Neural cell (in vitro differentiated cells): ENCODE measurements at regions not wholly inside any gene's neighbourhood (a gene's known extent, or its start where the extent isn't known, plus 50 kb on each side); places are given as distances from the start of the nearest gene placed in this dataset.

ENCODE experiments used
- H2AFZ ChIP-seq: fragments of 200-600, 300-800 bp; sonication (generic), shearing (Covaris generic); 2 replicates; pipeline ENCODE4 v1.6.0; 2014; ENCODE audit warnings: low read depth, mild to moderate bottlenecking, antibody characterized with exemption, low read length, moderate library complexity
- H3F3A ChIP-seq: fragments of 200-600 bp; shearing (Covaris generic); 2 replicates; pipeline ENCODE4 v1.6.1; 2016; ENCODE audit warnings: mild to moderate bottlenecking, moderate library complexity, mixed read lengths, antibody characterized with exemption, low read length; ENCODE audit not compliant: insufficient read depth, poor library complexity, severe bottlenecking
- H3K27ac ChIP-seq: fragments of 200-600, 300-800 bp; sonication (generic), shearing (Covaris generic); 2 replicates; pipeline ENCODE4 v1.5.1; 2014; ENCODE audit warnings: mild to moderate bottlenecking, low read length, moderate library complexity
- H3K27me3 ChIP-seq: fragments of 300-800, 200-600 bp; sonication (generic), shearing (Covaris generic); 2 replicates; pipeline ENCODE4 v1.6.0; 2014; ENCODE audit warnings: mild to moderate bottlenecking, low read depth, low read length, moderate library complexity; ENCODE audit not compliant: insufficient read depth
- H3K36me3 ChIP-seq: fragments of 300-800, 200-600 bp; sonication (generic), shearing (Covaris generic); 2 replicates; pipeline ENCODE4 v1.5.1; 2014; ENCODE audit warnings: mild to moderate bottlenecking, antibody characterized with exemption, low read length, moderate library complexity; ENCODE audit not compliant: insufficient read depth
- H3K4me2 ChIP-seq: fragments of 300-800, 200-600 bp; sonication (generic), shearing (Covaris generic); 2 replicates; pipeline ENCODE4 v1.6.0; 2014; ENCODE audit warnings: mild to moderate bottlenecking, low read length
- H3K4me3 ChIP-seq: fragments of 300-800, 200-600 bp; sonication (generic), shearing (Covaris generic); 2 replicates; pipeline ENCODE4 v1.5.1; 2014; ENCODE audit warnings: mild to moderate bottlenecking, low read length, moderate library complexity
- H3K79me2 ChIP-seq: fragments of 200-600 bp; shearing (Covaris generic); replicated peaks from 2 replicates; pipeline ENCODE4 v1.6.0; 2014; ENCODE audit warnings: mild to moderate bottlenecking, low read length, moderate library complexity; ENCODE audit not compliant: insufficient read depth
- H3K9ac ChIP-seq: fragments of 300-800, 200-600 bp; sonication (generic), shearing (Covaris generic); 2 replicates; pipeline ENCODE4 v1.6.1; 2016; ENCODE audit warnings: mild to moderate bottlenecking, low read length, mixed read lengths
- H3K9me2 ChIP-seq: fragments of 200-600 bp; shearing (Covaris generic); 2 replicates; pipeline ENCODE4 v1.6.1; 2016; ENCODE audit warnings: mild to moderate bottlenecking, low read length, mixed read lengths; ENCODE audit not compliant: insufficient read depth
- H3K9me3 ChIP-seq: fragments of 200-600, 300-800 bp; sonication (generic), shearing (Covaris generic); 2 replicates; pipeline ENCODE4 v1.6.1; 2016; ENCODE audit warnings: mild to moderate bottlenecking, mixed run types, low read length, moderate library complexity, mixed read lengths
- H4K20me1 ChIP-seq: fragments of 200-600 bp; shearing (Covaris generic); 2 replicates; pipeline ENCODE4 v1.6.1; 2016; ENCODE audit warnings: mild to moderate bottlenecking, mixed run types; ENCODE audit not compliant: insufficient read depth
- CTCF ChIP-seq: fragments of 450-650 bp; IDR thresholded peaks from 2 replicates; pipeline ENCODE4 v1.5.1; 2014; ENCODE audit warnings: antibody characterized with exemption, mild to moderate bottlenecking, moderate library complexity; ENCODE audit not compliant: poor library complexity, severe bottlenecking
- EP300 ChIP-seq: fragments of 450-650 bp; conservative IDR thresholded peaks from 2 replicates; pipeline ENCODE4 v1.6.1; 2014; ENCODE audit warnings: antibody characterized with exemption, mild to moderate bottlenecking, moderate library complexity; ENCODE audit not compliant: poor library complexity, severe bottlenecking
- EZH2 ChIP-seq: fragments of 200-600, 300-800 bp; shearing (Covaris generic), sonication (generic); IDR thresholded peaks from 2 replicates; pipeline ENCODE4 v1.6.1; 2014; ENCODE audit warnings: antibody characterized with exemption, low read length, borderline replicate concordance, mild to moderate bottlenecking; ENCODE audit not compliant: insufficient read depth, poor library complexity, severe bottlenecking
- MXI1 ChIP-seq: fragments of 450-650 bp; conservative IDR thresholded peaks from 2 replicates; pipeline ENCODE4 v1.6.1; 2014; ENCODE audit warnings: antibody characterized with exemption, mild to moderate bottlenecking; ENCODE audit not compliant: poor library complexity, severe bottlenecking
- POLR2AphosphoS5 ChIP-seq: IDR thresholded peaks from 2 replicates; pipeline ENCODE4 v1.6.1; 2012
- RAD21 ChIP-seq: fragments of 450-650 bp; conservative IDR thresholded peaks from 2 replicates; pipeline ENCODE4 v1.6.1; 2014; ENCODE audit warnings: antibody characterized with exemption, mild to moderate bottlenecking, moderate library complexity
- REST ChIP-seq: IDR thresholded peaks from 2 replicates; pipeline ENCODE4 v1.6.1; 2012; ENCODE audit warnings: borderline replicate concordance
- SMC3 ChIP-seq: fragments of 450-650 bp; conservative IDR thresholded peaks from 2 replicates; pipeline ENCODE4 v1.6.1; 2014; ENCODE audit warnings: antibody characterized with exemption, mild to moderate bottlenecking, moderate library complexity; ENCODE audit not compliant: poor library complexity
- TAF1 ChIP-seq: IDR thresholded peaks from 2 replicates; pipeline ENCODE4 v1.6.1; 2012; ENCODE audit warnings: low read depth

- Histone ChIP-seq H4K20me1 (no peaks in the 10 kb centered on the region), H3K4me3 (no peak overlapping the region), H2AFZ (no peak overlapping the region), H3K79me2 (no peaks in the 10 kb centered on the region), H3K9me2 (no peaks in the 10 kb centered on the region), H3K36me3 (no peaks in the 10 kb centered on the region), H3K27ac (no peak overlapping the region), H3K4me2 (no peak overlapping the region), H3K9me3 (no peaks in the 10 kb centered on the region), H3K27me3 (no peaks in the 10 kb centered on the region), H3K9ac (no peak overlapping the region), H3F3A (no peaks in the 10 kb centered on the region)
- TF ChIP-seq REST (no peak), EZH2 (no peak), RAD21 (no peak), EP300 (no peak), TAF1 (no peak), SMC3 (no peak), CTCF (no peak)
Observed at GRCh38 chr13:106276876-106277275, 258.6 kb downstream of the EFNB2 start.

DNA sequence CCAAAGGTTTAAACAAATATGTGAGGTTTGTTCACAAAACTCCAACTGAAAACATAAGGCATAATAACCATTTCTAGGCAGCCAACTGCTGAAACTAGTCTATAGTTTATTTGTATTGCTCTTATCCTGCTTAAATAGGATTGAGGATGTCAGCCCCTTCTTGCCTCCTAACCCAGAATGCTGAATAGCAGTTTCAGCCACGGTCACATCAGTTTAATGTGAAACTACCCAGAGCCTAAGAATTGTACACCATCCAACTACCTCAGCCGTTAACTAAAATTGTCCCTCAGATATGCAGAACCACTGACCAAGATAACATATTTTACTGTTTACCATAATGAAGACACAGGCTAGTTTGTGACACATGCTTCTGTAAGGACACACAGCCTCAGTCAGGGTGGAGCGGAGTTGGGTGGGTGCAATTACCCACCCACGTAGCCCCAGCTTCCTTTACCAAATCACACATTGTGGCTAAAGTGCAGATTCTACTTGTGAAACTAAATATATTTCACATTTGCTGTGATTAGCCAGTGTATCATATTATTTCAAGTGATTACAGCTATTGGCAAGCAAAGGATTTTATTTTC is 259.9 kb downstream of the EFNB2 start:
- H2AFZ ChIP-seq = no peak overlapping the region
- no peaks in the 10 kb centered on the region for H4K20me1 ChIP-seq
- no peak for TF ChIP-seq MXI1
- no peak for TF ChIP-seq CTCF
- TF ChIP-seq POLR2AphosphoS5 = no peak
- no peak for TF ChIP-seq EZH2
- TF ChIP-seq SMC3 = no peak
- no peaks in the 10 kb centered on the region for H3K79me2 ChIP-seq
- no peak overlapping the region for H3K9ac ChIP-seq
- no peaks in the 10 kb centered on the region for H3K36me3 ChIP-seq
- H3K4me3 ChIP-seq = no peak overlapping the region
- no peaks in the 10 kb centered on the region for H3F3A ChIP-seq
- H3K27me3 ChIP-seq = no peaks in the 10 kb centered on the region
- no peaks in the 10 kb centered on the region for H3K9me3 ChIP-seq
- H3K9me2 ChIP-seq = no peaks in the 10 kb centered on the region
- no peak overlapping the region for H3K27ac ChIP-seq
- no peak overlapping the region for H3K4me2 ChIP-seq
